ENCODE measurements at regions not wholly inside any gene's neighbourhood (a gene's known extent, or its start where the extent isn't known, plus 50 kb on each side); places are given as distances from the start of the nearest gene placed in this dataset.

DNA sequence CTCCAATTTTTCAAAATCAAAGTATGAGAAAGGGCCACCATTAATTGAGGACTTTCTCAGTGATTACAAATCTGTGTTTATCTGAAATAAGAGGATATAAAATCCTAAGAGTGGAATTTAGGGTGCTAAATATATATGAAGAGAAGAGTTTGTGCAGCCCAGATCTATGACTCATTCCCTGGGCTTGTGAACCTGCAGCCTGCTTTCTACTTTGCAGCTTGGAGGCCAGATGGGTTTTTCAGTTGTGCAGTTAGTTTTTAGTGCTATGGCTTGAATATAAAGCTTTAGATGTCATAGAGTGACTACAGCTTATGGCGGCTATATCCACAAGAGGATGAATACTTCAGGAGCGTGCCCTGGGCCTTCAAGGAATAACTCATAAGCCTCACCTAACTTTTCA, 1391.1 kb downstream of the FSTL5 start:
- DNase-seq: no peak
- intact Hi-C loops (cut with DNase I): no loop called here

DNA sequence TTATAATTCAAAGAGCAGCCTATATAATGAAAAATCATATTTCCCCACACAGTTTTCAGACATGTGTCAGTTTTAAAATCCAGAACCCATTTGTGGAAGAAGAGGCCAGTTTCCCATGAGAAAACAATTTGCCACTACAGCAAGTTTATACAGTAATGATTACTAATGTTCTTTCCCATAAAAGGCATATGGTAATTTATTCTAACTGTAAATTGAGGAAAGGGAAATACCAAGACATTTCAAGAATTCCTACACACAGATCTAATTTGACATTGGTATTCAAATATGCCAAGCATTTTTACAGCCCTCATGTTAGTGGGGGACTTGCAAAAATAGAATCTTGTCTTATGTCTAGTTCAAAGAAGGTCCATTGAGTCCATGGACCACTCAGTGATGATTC, 1368.6 kb downstream of the FSTL5 start:
- intact Hi-C loops (cut with DNase I): no loop called here
- DNase-seq: no peak

- intact Hi-C loops (cut with DNase I): no loop called here
- DNase-seq: no peak
Observed at GRCh38 chr4:160808174-160808573, 1355.6 kb downstream of the FSTL5 start.

DNA sequence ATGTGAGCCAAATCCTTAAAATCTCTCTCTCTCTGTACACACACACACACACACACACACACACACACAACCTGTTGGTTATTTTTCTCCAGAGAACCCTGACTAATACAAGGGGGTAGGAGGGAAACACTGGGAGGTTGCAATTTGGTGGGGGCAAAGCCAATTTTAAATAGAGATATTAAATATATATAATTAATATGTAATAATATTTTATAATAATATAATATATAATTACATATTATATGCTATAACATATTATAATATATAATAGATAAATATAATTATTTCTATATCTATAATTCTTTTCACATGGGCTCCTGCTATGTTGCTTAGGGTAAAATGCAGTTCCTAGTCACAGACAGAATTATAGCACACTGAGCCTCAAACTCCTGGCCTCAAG, 1354.2 kb downstream of the FSTL5 start:
- intact Hi-C loops (cut with DNase I): no loop called here
- DNase-seq: no peak

DNA sequence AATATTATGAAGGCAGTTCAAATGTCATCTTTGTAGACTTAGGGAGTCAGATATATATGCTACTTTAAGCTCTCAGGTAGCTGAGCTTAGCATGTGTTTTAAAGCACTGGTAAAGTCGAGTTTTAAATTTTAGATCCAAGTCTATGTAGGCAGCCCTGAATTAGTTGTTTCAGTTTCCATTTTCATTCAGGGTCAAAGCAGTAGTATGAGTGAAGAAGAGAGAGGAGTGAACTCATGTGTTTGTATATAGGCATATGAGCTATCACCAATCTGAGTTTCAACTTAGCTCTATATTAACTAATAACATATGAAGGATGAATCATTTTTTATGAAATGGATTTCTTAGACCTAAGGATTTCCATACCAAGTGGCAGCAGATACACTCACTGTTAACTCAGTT, 1353.4 kb downstream of the FSTL5 start:
- no peak for DNase-seq
- intact Hi-C loops (cut with DNase I): no loop called here

DNA sequence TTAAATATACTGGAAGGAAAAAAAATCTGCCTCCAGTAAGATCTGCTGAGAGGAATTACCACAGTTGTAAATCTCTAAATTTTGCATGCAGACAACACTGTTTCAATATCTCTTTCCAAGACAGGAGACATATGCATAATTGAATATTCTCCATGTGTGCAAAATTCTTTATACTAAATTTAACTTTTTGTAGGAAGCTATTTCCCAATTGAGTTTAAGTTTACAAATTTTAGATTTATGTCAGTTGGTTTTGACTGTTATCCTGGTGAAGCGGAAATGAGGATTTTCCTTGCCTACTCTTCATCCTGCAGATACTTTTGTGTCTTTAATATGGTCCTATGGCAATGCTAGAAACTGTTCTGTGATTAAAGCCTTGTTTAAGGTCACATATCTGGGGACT, 1352.9 kb downstream of the FSTL5 start:
- intact Hi-C loops (cut with DNase I): no loop called here
- DNase-seq: no peak

GRCh38 chr4:160811956-160812355, 1351.8 kb downstream of the FSTL5 start:
- intact Hi-C loops (cut with DNase I): no loop called here
- DNase-seq: no peak

DNA sequence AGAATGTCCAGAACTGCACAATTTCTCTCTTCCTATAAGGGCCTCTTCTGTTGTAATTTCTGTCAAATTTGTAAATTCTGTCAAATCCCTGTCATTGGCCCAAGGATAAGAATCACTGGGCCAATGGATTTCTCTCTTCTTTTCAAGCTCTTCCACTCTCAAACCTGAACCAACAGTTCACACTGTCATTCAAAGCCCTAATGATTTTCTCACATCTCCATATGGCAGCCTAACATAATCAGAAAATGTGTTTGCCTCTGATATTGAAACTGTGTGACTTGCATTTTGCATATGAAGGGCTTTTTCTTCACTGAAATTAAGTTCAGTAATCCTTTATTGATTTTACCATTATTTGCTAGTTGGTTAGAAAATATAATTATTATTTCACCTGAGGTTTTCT, 1349.1 kb downstream of the FSTL5 start:
- no peak for DNase-seq
- intact Hi-C loops (cut with DNase I): no loop called here

- intact Hi-C loops (cut with DNase I): no loop called here
- DNase-seq: no peak
Observed at GRCh38 chr4:160818571-160818970, 1345.2 kb downstream of the FSTL5 start.

GRCh38 chr4:160819791-160820190, 1344.0 kb downstream of the FSTL5 start:
- DNase-seq: no peak
- intact Hi-C loops (cut with DNase I): no loop called here

DNA sequence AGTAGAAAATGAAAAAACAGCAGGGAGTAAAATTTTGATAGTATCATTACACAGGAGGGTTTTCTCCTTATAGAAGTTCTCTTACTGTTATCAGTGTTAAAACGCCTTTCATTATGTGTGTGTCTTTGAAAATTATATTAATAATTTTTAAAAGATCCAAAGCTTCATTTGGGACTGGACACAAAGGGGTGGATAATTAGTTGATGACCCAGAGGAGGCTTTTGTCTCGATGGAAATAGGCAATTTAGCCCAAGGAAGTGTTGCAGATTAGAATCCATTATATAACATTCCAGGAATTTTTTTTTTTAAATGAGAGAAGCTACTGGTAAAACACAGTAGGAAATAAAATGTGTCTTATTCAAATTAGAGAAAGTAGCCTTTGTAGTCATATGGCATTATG, 1339.3 kb downstream of the FSTL5 start:
- DNase-seq: no peak
- intact Hi-C loops (cut with DNase I): no loop called here

DNA sequence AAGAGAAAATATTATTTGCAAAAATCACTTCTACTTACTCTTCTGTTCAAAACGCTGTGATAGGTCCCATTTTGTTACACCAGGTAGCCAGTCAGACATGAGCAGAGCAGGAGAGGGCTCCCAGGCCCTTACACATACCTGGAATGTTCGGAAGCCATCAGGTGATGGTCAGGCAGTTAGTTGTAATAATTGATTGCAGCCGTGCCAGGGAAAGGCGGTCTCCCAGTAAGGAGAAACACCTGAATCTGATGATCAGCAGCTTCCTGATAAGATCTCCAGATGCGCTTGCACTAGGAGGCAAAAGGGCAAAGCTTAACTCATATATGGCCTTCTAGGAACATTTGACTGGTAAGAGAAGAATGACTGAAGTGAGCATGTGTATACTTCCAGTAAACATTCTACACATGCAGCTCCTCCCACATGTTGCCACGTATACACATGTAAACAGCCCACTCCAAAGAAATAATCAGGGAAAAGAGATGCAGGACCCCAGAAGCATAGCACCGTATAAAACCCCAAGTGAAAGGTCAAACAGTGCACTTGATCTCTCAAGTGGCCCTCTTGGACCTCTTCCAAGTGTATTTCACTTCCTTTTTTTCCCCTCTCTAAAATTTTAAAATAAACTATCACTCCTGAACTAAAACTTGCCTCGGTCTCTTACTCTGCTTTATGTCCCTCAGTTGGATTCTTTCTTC, 1338.0 kb downstream of the FSTL5 start:
- DNase-seq: no peak
- intact Hi-C loops (cut with DNase I): no loop called here

GRCh38 chr4:160826339-160826679, 1337.5 kb downstream of the FSTL5 start:
- DNase-seq: no peak
- intact Hi-C loops (cut with DNase I): no loop called here

DNA sequence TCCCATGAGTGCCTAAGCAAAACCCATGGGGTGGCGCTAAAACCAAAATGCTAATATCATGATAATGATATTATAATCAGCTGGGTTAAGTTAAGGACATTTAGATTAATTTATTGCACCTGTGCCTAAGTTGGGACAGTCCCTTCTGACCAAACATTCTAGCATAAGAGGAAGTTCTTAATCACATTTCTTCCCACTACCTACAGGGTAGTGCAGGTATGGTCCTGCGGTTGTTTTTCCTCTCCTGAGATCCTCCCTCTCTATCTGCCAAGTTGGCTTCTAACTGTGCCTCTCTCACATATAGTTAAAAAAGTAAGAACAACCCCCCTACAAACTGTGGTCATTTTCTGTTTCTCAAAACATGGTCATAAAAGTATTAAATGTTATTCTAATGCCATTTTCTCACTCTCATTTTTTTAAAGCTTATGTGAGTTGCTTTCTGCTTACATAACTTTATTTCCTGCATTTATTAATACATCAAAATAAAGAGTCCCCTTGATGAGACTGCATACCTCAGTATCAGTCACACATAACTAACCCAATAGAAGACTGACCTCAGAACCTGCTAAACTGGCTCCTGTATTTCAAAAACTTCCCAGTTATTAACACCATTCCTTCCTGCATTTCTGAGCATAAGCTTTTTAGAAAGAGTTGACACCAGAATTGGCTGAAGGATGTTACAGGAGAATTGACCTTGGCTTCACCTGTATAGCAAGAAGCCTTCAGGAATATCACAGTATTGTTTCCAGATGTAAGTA, 1332.5 kb downstream of the FSTL5 start:
- no peak for DNase-seq
- intact Hi-C loops (cut with DNase I): no loop called here

DNA sequence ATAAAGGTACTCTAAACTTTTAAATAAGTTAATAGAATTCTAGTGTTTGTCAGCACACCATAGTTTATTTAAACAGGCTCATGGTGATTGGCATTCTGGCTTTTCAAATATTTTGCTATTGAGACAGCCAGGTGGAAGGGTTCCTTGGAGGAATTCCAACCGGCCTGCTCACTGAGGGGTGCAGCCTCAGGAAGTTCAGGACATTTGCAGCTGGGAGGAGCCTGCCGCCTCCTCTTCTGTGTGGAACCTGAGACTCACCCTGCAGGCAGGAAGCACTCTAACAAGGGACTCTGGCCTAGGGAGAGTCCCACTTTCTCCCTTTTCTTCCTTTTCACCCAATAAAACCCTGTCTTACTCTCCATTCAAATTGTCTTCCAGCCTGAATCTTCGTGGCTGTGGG, 1328.0 kb downstream of the FSTL5 start:
- no peak for DNase-seq
- intact Hi-C loops (cut with DNase I): no loop called here

DNA sequence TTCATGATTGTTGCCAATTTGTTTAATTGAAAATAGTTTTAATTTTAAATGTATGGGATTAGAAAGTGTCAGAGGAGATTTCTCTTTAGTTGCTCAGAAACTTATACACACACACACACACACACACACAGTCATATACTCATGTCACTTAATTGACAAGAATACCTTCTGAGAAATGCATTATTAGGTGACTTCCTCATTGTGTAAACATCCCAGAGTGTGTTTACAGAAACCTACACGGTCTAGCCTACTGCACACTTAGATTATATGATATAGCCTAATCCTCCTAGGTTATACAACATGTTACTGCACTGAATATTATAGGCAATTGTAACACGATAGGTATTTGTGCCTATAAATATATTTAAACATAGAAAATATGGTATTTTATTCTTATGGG, 1327.4 kb downstream of the FSTL5 start:
- intact Hi-C loops (cut with DNase I): no loop called here
- DNase-seq: no peak

- no peak for DNase-seq
- intact Hi-C loops (cut with DNase I): no loop called here
Observed at GRCh38 chr4:160846121-160846520, 1317.7 kb downstream of the FSTL5 start.

DNA sequence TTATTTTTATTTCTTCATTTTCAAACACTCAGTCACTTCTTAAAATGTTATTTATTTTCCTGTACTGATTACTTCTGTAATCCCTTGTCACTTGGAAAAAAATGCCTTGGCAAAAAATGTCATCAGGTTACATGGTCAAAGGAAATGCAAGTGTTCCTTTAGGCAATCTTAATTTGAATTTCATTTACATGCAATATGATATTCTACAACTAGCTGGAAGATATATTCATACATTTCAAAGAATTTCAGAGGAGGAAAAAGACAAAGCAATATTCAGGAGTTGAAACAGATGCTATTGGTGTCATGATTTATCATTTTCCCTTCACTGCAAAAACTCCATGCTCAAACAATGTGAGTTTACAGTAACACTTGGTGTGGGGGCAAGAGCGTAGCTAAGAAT, 1316.6 kb downstream of the FSTL5 start:
- DNase-seq: no peak
- intact Hi-C loops (cut with DNase I): no loop called here

DNA sequence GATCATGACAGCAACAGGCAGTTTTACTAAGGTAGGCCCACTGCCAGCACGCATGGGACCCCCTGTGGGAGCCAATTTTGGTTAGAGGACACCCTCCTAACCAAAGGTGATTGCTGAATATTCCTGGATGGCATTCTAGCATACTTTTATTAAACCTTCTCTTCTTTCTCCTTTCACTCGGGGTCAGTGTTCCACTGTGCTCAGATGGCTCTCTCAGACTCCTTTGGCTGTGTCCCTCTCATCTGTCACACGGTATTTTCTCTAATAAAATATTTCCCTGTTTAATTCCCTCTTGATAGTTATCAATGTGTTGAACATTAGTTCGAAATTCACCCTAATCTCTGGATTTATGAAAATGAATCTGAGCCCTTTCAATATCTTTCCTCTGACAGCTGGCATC, 1315.3 kb downstream of the FSTL5 start:
- intact Hi-C loops (cut with DNase I): no loop called here
- DNase-seq: no peak

DNA sequence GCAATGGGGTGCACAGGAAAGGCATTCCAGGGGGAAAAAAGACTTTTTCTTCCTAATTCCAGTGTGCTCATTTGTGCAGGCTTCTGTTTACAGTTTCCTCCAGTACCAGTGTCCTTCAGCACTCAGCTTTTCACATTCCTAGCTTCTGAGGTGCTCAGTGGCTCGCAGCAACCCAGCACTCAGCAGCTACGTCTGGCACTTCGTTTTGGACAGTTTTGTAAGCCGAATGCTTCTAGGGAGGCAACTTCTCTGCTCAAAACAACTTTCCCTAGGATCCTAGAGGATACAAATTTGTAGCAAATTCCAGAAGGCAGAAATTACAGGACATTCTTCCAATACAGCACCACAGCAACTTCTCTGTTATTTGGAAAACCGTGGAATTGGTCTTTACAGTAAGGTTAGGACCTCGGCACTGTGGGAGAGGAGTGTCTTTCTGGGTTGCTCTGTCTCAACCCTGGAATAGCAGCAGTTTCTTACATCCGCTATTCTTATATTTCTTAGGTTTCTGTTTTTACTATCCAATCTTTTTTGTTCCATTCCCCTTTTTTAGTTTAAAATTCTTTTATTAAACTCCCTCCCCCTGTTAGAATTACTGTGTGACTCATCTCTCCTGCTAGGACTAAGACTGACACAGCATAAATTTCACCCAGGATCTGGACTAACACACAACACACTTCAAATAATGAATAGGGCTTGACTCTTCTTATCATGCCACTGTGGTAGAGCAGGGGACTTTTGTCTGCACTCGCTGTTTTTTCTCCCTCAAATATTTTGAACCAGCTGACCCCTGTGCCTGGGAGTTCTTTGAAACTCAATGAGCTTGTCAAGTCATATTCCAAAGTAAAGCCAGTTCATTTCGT, 1314.7 kb downstream of the FSTL5 start:
- intact Hi-C loops (cut with DNase I): no loop called here
- DNase-seq: no peak
